ENCODE measurements at regions not wholly inside any gene's neighbourhood (a gene's known extent, or its start where the extent isn't known, plus 50 kb on each side); places are given as distances from the start of the nearest gene placed in this dataset.

DNA sequence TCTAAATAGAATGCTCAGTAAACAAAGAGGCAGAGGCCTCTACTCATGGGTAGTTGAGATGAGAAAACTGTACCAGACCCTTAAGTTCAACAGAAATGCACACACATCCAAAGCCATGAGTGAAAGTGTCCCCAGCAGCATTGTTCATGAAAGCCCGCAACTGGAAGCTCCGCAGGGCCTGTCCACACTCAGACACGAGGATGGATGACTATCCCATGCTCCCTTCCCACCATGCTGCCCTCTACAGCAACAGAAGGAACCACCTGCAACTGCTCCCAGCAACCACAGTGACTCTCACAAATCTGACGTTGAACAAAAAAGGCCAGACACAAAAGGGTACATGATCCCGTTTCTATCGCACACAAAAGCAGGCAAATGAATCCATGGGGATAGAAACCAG is 76.9 kb upstream of the ANO1 start:
- DNase-seq: no peak

DNA sequence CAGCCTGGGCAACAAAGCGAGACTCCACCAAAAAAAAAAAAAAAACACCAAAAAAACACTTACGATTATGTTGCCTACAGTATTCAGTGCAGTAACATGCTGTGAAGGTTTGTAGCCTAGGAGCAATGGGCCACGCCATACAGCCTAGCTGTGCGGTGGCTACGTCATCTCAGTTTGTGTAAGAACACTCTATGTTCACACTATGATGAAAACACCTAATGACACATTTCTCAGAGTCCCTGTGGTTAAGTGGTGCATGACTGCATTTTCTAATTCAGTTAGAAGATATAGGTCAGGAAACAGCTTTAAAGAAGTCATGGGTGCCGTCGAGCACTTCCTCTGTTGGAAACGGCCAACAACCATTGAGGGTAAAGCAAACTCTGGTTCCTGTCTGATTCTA is 75.7 kb upstream of the ANO1 start:
- DNase-seq: no peak

DNA sequence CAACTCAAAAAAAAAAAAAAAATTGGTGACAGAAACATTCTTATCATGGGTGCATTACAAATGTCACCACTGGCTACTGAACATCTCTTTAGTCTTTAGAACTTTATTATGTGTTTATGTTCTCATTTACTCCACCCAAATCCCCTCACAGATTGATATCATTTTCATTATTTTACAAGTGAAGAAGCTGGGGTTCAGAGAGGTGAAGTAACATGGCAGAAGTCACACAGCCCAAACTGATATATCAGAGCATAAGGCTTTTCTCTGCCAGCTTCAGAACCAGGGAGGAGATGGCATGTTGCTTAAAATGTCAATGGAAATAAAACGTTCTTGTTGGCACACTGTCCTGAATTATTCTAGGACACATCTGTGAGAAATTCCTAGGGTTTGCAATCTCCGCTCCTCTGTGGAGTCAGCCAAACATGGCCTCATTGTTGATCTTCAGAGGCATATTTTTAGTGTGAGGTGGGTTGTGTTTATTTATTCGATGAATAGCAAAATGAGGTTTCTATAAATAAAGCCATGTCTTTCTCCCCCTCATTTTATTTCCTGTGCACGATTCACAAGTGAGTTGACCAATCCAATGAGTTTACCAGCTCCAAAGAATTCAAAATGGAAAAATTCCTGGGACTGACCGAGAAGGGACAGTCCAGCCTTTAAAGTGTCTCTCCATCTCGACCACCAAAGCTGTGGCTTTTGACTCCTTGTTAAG is 72.9 kb upstream of the ANO1 start:
- no peak for DNase-seq

DNA sequence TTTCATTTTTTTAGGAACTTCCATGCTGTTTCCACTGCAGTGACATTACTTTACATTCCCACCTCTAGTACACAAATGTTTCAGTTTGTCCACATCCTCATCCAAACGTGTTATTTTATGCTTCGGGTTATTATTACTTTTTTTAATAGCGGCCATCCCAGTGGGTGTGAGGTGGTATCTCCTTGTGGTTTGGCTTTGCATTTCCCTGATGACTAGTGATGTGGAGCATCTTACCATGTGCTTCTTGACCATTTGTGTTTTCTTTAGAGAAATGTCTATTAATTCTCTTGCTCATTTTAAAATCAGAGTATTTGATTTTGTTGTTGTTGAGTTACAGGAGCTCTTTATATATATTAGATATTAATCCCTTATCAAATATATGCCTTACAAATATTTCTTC is 70.3 kb upstream of the ANO1 start:
- DNase-seq: no peak

DNA sequence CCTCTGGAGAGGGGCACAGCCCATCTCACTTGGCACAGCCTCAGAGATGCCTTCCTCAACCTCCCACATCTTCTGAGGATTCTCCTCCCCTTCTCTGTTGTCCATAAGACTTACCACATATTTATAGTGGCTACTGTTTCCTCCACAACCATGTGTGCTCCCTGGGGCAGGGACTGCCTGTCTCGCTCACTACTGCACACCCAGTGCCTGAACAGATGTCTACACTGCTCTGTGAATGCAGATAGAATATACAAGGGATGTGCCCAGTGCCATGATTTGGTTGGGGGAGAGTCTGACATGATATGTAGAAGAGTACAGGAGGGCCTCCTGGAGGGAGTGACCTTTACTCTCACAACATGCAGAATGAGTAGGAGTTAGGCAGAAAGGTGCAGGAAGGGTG is 67.3 kb upstream of the ANO1 start:
- DNase-seq: no peak

DNA sequence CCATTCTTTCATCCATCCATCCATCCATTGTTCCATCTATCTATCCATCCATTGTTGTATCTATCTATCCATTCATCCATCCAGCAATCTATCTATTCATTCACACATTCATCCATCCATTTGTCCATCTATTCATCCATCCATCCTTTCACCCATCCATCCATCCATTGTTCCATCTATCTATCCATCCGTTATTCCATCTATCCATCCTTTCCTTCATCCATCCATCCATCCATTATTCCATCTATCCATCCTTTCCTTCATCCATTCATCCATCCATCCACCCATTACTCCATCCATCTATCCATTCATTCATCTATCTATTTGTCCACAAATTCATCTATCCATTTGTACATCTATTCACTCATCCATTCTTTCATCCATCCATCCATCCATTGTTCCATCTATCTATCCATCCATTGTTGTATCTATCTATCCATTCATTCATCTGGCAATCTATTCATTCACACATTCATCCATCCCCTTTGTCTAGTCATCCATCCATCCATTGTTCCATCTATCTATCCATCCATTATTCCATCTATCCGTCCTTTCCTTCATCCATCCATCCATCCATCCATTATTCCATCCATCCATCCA is 65.9 kb upstream of the ANO1 start:
- no peak for DNase-seq

DNA sequence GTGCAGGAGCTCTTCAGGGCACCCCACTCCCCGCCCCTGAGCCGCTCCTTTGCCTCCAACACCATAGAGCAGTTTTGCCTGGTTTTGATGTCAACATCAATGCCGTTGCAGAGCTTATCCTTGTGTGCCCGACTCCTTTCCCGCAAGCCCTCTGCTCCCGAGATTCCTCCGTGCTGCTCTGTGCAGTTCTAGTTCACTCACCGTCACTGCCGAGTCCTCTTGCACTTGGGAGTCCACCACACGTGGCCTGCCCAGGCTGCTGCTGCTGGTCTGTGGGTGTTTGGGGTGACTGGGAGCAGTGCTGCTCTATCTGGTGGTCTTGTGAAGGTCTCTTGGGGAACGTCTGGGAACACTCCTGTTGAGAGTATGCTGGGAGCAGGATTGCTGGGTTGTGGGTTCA is 63.8 kb upstream of the ANO1 start:
- no peak for DNase-seq

DNA sequence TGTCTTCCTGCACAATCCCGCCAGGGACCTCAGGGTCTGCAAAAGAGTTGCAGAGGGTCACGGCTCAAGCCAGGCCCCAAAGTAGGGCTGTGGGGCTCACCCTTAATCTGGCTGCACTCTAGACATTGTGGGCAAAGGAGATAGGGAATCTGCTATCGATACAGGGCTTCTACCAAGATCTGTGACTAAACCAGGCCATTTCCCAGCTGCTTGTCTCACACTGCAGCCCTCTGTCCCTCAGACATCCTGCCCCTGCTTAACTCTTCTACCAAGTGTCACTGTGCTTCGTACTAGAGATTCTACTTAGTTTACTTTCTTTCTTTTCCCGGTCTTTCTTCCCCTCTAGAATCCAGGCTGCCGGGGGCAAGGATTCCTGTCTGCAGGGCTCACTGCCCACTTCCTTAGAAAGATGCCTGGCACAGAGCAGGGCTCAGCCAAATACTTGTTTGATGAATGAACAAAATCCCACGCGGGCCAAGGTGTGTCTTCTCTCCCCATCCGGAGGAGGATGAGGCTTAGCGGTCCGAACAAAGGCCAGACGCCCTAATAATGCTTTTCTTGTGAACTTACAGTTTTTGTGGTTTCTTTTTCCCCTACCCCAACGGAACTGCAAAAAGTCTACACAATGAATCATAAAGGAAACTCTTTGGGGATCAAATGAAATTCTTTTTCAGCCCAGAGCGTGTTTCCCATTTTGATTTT is 61.3 kb upstream of the ANO1 start:
- no peak for DNase-seq

DNA sequence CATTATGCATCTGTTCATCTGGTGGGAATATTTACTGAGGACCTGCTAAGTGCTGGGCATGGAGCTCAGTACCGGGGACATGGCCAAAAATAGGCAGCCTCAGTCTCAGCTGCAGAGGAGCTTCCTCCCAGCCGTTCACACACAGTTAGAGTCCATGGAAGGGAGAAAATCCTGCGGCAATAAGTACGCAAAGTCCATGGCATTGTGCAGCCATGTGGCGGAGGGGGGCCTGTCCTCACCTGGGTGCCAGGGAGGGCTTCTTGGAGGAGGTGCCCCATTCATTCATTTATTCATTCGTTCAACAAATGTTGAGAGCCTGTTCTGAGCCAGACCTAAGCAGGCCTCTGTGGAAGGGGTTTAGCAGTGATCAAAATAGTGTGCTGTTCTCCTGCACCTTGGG is 59.3 kb upstream of the ANO1 start:
- no peak for DNase-seq

DNA sequence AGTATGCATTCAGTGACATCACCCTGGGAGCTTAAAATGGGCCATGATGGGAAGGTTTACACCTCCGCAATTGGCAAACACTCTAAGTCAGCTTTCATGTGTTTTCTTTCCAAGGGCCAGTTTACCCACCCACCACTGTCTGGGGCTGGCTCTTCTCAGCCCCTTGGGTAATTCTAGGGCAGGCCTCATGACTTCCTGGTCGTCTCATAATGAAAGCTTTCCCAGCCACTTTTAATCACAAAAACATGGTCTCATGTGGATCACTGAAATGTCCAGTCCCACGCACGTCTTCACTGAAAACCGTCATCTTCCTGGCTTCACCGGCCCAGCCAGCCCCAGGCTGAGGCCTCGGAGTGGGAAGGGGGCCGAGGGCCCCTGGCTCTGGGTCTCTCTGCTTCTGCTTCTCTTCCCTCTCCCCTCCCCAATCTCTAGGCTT is 58.5 kb upstream of the ANO1 start:
- no peak for DNase-seq

DNA sequence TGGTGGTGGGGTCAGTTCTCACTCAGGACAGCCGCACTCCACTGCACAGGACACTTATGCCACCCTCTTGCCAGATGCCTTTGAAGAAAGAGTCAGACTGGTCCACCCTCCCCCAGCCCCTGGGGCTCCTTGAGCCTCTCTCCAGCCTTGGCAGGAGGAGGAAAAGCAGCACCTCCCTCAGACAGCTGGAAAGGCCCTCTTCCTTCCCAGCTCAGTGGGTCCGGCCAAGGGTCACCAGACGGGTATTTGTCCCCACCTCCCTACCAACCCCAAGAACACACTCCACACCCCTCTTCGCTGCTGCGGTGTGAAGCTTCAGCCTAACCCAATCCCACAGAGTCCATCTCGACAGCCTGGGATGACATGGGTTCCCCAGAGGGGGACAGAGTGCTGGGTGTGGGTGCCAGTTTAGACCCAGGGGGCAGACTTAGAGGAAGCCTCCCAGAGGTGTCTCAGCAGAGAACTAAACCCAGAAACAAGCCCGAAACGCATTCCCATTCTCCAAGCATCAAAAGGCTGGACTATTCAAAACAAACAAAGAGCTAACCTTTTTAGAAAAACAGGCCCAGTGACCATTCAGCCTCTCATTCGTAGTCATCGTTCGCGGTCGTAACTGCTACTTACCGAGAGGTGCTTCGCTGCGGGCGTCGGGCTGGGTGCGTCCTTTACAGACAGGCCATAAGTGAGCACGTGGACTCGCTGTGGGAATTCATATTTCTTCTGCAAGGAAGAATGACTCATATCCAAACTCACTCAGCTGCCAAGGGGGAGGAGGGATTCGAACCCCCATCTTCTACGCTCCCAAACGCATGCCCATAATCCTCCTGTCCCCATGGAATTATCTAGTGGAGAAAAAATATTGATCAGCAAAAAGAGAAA is 57.5 kb upstream of the ANO1 start:
- DNase-seq: no peak

DNA sequence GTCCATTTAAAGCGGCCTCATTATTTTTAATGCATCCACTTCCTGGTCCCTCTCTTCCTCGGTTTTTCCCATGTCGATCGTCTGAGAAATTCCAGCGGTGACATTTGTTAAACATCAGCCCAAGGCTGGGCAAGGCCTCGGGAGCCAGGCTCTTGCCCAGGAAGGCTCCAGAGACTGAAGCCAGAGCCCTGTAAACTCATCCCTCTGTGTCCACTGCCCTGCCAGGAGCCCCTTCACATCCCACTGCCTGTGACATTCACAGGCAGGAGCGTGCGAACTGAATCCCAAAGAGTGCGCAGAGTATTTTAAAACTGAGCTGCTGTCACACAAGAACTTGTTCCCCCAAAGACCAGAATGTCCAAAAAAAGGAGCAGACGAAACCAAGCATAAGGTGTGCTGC is 56.5 kb upstream of the ANO1 start:
- DNase-seq: no peak

DNA sequence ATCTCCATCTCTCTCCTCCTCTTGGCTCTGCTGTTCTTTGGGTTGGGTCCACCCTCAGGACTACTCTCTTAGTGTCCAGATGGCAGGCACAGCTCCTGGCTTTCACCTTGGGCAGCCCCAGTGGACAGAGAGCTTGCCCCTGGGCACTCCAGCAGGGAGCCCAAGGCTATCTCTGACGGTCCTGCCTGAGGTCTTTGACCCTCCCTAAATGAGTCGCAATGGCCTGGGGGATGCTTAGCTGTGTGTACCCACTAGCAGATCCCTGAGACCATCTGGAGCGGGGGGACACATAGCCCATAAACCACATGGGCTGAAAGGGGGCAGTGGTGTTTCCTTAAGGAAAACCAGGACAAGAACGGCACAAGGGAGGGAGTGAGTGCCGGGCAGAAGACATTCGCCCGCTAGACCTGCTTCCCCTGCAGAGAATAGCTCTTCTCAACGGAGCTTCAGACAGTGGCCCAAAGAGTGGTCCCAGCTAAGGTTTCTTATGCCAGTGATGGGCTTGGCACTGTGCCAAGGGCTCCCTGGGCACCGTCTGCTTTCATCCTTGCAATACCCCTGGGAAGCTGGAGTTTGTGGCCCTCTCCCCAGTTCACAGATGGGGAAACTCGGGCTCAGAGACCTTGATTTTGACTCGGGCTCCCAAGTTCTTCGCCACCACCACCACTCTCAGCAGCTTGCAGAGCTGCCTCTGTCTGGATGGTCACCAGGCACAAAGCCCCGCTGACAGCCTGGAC is 53.9 kb upstream of the ANO1 start:
- no peak for DNase-seq

DNA sequence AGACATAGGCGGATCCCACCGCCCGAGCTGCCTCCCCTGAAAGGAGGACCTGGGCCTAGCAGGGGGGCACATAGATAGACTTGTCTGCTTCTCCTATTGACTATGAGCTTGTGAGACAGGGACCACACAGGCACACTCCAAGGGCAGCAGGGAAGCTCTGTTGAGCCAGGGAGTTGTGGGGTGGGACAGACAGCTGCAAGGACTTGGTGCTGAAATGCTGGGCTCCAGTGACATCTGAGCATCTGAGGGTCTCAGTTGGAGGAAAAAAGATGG is 53.4 kb upstream of the ANO1 start:
- no peak for DNase-seq

DNA sequence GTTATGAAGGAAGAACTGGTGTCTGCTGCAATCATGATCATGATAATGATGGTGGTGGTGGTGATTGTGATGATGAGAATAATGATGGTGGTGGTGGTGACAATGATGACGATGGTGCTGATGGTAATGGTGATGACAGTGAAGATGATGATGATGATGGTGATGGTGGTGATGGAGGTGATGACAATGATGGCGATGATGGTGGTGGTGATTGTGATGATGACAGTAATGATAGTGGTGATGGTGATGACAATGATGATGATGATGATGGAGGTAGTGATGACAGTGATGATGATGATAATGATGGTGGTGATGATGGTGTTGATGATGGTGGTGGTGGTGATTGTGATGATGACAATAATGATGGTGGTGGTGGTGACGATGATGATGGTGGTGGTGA is 52.8 kb upstream of the ANO1 start:
- no peak for DNase-seq

DNA sequence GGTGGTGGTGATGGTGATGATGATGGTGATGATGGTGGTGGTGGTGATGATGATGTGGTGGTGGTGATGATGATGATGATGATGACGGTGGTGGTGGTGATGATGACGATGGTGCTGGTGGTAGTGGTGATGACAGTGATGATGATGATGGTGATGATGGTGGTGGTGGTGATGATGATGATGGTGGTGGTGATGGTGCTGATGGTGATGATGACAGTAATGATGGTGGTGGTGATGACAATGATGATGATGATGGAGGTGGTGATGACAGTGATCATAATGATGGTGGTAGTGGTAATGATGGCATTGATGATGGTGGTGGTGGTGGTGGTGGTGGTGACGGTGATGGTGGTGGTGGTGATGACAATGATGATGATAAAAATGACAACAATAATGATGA is 52.1 kb upstream of the ANO1 start:
- DNase-seq: no peak

DNA sequence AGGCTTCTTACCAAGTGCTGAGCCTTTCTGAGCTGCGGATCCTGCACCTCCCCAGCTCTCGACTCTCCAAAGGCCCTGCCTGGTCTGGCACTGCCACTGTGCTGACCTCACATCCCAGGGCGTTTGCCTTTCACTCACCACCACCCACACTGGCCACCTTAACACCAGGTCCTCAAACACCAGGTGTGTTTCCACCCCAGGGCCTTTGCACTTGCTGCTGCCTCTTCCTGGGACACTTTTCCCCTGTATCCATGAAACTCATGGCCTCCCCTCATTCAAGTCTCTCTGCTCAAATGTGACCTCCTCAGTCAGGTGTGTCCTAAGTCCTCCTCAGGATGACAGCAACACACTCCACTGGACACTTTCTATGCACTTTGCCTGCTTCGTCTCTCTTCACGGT is 51.4 kb upstream of the ANO1 start:
- DNase-seq: no peak

DNA sequence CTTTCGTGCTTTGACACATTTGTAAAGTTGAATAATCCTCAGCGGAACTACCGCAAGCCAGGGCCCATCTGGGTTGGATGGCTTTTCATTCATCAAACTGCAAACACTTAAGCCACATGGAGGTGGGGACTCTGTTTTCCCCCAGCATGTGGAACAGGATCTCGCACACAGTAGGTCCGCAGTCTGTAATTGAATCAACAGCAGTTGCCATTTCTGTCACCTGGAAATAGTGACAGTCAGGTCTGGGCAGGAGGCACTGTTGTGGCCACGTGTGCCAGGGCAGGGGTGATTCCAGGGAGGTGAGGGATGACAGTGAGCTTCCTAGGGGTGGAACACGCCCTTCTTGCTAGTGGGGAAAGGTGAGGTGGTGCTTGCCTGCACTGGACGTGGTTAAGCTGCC is 50.7 kb upstream of the ANO1 start:
- DNase-seq: no peak

DNA sequence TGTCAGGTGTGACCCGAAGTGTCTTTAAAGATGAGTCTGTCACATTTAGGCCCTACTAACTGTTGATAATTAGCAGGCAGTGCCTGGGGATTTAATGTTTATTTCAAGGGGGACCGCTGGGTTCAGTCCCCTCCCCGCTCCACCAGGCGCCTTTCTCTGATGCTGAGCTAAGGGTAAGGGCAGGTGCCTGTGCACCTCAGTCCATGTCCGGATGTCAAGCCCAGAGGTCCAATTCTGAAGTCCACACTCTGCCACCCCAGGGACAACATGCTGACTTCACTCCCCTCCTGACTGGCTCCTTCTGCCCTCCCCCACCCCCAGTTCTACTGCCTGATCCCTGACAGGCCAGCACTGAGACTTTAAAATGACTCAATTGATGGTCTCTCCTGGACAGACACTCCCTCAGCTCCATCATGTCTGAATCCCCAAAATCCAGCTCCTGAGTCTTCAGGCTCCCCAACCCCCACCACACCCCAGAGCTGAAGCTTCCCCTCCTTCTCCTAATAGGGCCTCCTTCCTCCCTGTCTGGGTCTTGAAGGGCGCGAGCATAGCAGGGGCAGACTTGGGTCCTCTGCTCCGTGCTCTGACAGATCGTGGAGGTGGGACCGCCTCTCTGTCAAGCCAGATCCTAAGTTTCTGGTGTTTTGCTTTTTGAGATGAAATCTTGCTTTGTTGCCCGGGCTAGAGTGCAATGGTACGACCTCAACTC is 49.8 kb upstream of the ANO1 start:
- no peak for DNase-seq
